Transverse colon (tissue), 4 donors: ENCODE measurements at regions not wholly inside any gene's neighbourhood (a gene's known extent, or its start where the extent isn't known, plus 50 kb on each side); places are given as distances from the start of the nearest gene placed in this dataset.

Experiments used
- DNase-seq: peaks from one replicate; pipeline ENCODE4 v3.0.0-alpha.2; 2019
- H3K27ac ChIP-seq, 4 donors: fragments of 200-600 bp; sonication (generic); 2 replicates each; pipeline ENCODE4 v1.5.1; 2016 to 2018; ENCODE audit warnings: inconsistent platforms in 4 of 4
- H3K27me3 ChIP-seq: fragments of 200-600 bp; sonication (generic); 2 replicates; pipeline ENCODE4 v1.5.1; 2017; ENCODE audit warnings: inconsistent platforms
- H3K36me3 ChIP-seq, 4 donors: fragments of 200-600 bp; sonication (generic); 2 replicates each; pipeline ENCODE4 v1.5.1; 2017 to 2019; ENCODE audit warnings: inconsistent platforms in 4 of 4
- H3K4me1 ChIP-seq, 4 donors: fragments of 200-600 bp; sonication (generic); 2 replicates each; pipeline ENCODE4 v1.5.1; 2017 to 2020; ENCODE audit warnings: inconsistent platforms in 4 of 4
- H3K4me3 ChIP-seq, 4 donors: fragments of 200-600 bp; sonication (generic); 1 replicate in 1 of 4; 2 replicates in 3 of 4; pipeline versions ENCODE4 v1.5.1 to v1.6.1; 2017 to 2019; ENCODE audit warnings: inconsistent platforms in 4 of 4
- H3K9me3 ChIP-seq, 2 donors: fragments of 200-600 bp; sonication (generic); 2 replicates each; pipeline ENCODE4 v1.5.1; 2017 to 2019; ENCODE audit warnings: inconsistent platforms in 2 of 2
- EP300 ChIP-seq: sonication (generic); formaldehyde crosslinking; IDR thresholded peaks from one replicate; pipeline ENCODE4 v1.6.1; 2017; ENCODE audit warnings: antibody characterized with exemption, low read depth
- POLR2A ChIP-seq: fragments of 450-650 bp; IDR thresholded peaks from one replicate; pipeline ENCODE4 v1.6.1; 2016; ENCODE audit warnings: antibody characterized with exemption, mild to moderate bottlenecking, moderate library complexity
- POLR2AphosphoS5 ChIP-seq, 3 donors: sonication (generic); formaldehyde crosslinking; IDR thresholded peaks; one replicate each; pipeline ENCODE4 v1.6.1; 2016; ENCODE audit warnings: antibody characterized with exemption in 3 of 3
- WGBS, 2 donors: methylation state at CpG; one replicate each; pipeline ENCODE4 v1.1.5; 2018; ENCODE audit warnings: low coverage in 1 of 2; 5-methylcytosine and 5-hydroxymethylcytosine counted together
- in situ Hi-C, 4 donors: fragments of 200-750 bp; cut with MboI; loops; one replicate each; pipeline versions ENCODE4 v1.15.0 to v1.15.1; 2017; ENCODE audit warnings: low sequenced_read_pairs in 3 of 4, low pct_ligation_motif_present in 1 of 4, low pct_unique_long_range_greater_than_20kb in 1 of 4
- intact Hi-C: fragments of 100-400 bp; cut with DNase I; formaldehyde crosslinking; loops from one replicate; pipeline ENCODE4 v1.15.1; 2023; ENCODE audit warnings: low total_unique reads
- TF ChIP-seq, protein P1 (sequence below), 5 experiments: fragments of 200-600 bp in 3 of 5; fragments of 450-650 bp in 2 of 5; sonication (generic) in 3 of 5; IDR thresholded peaks; 1 replicate in 2 of 5; 2 replicates in 3 of 5; pipeline ENCODE4 v1.5.1; 2016 to 2017; ENCODE audit warnings: antibody characterized with exemption in 5 of 5, inconsistent platforms in 3 of 5, mild to moderate bottlenecking in 2 of 5, moderate library complexity in 1 of 5

DNA sequence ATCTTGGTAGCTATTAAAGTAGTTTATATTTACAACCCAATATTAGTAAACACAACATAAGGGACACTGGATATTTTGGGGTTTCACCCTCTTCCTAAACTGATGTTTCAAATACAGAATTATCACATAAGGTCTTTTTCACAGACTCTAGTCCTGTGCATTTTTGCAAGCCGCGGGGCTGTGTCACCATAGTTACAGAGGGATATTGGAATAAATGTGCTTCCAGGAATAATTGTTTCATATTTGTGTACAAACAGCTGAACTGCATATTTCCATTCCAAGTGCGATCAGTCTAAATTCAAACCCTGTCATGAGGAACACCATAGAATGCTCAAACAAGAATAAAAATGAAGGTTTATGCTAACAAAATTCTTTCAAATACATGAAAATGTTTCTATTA lies 762.5 kb upstream of the ARGLU1 start:
- intact Hi-C loops (no loop called here), in situ Hi-C loops (no loop called here)
- TF ChIP-seq, protein P1, sequence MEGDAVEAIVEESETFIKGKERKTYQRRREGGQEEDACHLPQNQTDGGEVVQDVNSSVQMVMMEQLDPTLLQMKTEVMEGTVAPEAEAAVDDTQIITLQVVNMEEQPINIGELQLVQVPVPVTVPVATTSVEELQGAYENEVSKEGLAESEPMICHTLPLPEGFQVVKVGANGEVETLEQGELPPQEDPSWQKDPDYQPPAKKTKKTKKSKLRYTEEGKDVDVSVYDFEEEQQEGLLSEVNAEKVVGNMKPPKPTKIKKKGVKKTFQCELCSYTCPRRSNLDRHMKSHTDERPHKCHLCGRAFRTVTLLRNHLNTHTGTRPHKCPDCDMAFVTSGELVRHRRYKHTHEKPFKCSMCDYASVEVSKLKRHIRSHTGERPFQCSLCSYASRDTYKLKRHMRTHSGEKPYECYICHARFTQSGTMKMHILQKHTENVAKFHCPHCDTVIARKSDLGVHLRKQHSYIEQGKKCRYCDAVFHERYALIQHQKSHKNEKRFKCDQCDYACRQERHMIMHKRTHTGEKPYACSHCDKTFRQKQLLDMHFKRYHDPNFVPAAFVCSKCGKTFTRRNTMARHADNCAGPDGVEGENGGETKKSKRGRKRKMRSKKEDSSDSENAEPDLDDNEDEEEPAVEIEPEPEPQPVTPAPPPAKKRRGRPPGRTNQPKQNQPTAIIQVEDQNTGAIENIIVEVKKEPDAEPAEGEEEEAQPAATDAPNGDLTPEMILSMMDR (IDR thresholded peaks at IDR 0.05), result no peak
- no peak for TF ChIP-seq POLR2AphosphoS5 (IDR thresholded peaks at IDR 0.05)
- TF ChIP-seq POLR2A, result no peak
- no peak for TF ChIP-seq EP300
- Histone ChIP-seq H3K4me3 (no peak overlapping the region), H3K4me1 (no peaks in the 10 kb centered on the region), H3K9me3 (no peaks in the 10 kb centered on the region), H3K27ac (no peak overlapping the region), H3K36me3 (no peaks in the 10 kb centered on the region), H3K27me3 (no peaks in the 10 kb centered on the region)
- DNase-seq, result no peak
- WGBS, 2 donors, result 70 to 90% methylated on average over 3 of the region's 3 CpGs

DNA sequence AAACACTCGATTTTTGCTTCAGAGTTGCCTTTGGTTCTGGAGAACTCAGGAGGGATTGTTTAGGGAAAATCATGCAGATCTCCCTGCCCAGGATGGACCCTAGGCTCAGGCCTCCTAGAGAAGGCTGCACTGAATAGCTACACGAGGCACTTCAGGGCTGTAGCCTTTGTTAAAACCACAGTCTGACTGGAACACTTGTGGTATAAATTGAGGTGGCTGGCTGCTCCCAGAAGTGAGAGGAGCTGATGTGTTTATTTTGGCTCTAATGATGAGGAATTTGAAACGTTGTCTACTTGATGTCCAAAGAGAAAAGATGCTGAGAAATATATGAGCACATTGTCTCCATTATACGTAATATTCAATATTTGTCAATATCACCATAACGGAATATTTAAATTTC lies 762.1 kb upstream of the ARGLU1 start:
- H3K9me3 ChIP-seq, result no peaks in the 10 kb centered on the region
- DNase-seq, result no peak
- H3K4me1 ChIP-seq, result no peaks in the 10 kb centered on the region
- no peak overlapping the region for H3K27ac ChIP-seq
- intact Hi-C loops, result no loop called here
- H3K27me3 ChIP-seq, result no peaks in the 10 kb centered on the region
- TF ChIP-seq POLR2A (no peak), EP300 (no peak), POLR2AphosphoS5 (IDR thresholded peaks at IDR 0.05) (no peak)
- TF ChIP-seq, protein P1 (IDR thresholded peaks at IDR 0.05), result no peak
- H3K36me3 ChIP-seq, result no peaks in the 10 kb centered on the region
- in situ Hi-C loops, result no loop called here
- H3K4me3 ChIP-seq, result no peak overlapping the region
- 48 to 58% methylated on average over 5 of the region's 5 CpGs for WGBS, 2 donors

DNA sequence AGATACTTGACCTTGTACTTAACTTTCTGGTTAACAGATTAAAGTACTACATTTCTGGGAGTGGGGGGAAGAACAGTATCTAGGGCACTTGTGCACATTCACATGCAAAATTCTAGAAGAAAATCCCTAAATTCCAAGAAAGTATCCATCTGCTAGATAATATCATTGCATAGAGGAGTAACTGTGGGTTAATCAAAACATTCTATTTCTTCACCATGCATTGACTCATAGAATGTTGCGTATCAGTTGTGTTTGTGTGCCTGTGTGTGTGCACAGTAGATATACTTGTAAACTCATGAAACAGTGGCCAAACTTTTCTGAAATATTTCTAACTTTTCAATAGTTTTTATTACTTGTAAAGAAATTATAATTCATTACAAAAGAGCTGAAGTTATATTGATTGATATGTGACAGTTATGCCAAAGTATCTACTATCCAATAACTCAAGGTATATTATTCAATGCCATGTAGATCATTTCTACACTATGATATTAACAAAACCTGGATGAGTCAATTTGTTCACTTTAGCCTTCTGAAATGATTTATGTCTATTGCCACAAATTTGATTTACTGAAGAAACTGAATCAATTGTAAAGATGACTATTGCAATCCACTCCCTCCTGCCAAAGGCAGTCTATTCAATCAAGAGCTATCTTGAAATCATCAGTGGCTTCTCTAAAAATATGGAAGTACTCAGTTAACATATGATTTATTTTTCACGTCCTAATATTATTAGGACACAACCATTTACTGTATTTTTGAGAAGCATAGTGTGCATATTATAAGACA lies 756.7 kb upstream of the ARGLU1 start:
- DNase-seq, result no peak
- Histone ChIP-seq H3K4me1 (no peaks in the 10 kb centered on the region), H3K9me3 (no peaks in the 10 kb centered on the region), H3K36me3 (no peaks in the 10 kb centered on the region), H3K4me3 (no peak overlapping the region), H3K27ac (no peak overlapping the region), H3K27me3 (no peaks in the 10 kb centered on the region)
- WGBS, 2 donors, result 84 to 94% methylated on average over 2 of the region's 2 CpGs
- intact Hi-C loops, result no loop called here
- TF ChIP-seq, protein P1 (IDR thresholded peaks at IDR 0.05), result no peak
- in situ Hi-C loops, result no loop called here

DNA sequence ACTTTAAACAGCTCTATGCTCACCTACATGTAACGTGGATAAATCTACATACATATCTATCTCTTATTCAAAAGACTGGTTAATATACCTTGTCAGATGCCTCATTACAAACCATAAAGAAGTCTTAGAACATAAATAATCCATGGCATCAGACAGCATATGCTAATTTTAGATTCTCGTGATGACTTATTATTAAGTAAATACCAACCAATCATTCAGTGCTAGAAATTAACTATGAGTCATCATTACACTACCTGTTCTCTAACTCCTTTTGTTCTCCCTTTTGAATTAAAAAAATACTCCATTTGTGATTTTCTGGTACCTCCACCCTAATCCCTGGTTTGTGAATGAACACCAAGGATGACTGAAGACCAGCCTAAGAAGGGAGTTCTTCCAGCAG lies 754.3 kb upstream of the ARGLU1 start:
- intact Hi-C loops (no loop called here), in situ Hi-C loops (no loop called here)
- TF ChIP-seq, protein P1 (IDR thresholded peaks at IDR 0.05), result no peak
- TF ChIP-seq POLR2AphosphoS5 (IDR thresholded peaks at IDR 0.05) (no peak), EP300 (no peak)
- Histone ChIP-seq H3K36me3 (no peaks in the 10 kb centered on the region), H3K4me3 (no peak overlapping the region), H3K27ac (no peak overlapping the region), H3K27me3 (no peaks in the 10 kb centered on the region), H3K9me3 (no peaks in the 10 kb centered on the region), H3K4me1 (no peaks in the 10 kb centered on the region)
- WGBS, 2 donors, result 81 to 87% methylated on average over 2 of the region's 2 CpGs
- DNase-seq, result no peak
